Glutamatergic neuron (in vitro differentiated cells): ENCODE measurements at regions not wholly inside any gene's neighbourhood (a gene's known extent, or its start where the extent isn't known, plus 50 kb on each side); places are given as distances from the start of the nearest gene placed in this dataset.

ENCODE experiments used
- DNase-seq: peaks from one replicate; pipeline ENCODE4 v3.0.0; 2022
- H3K27ac Mint-ChIP-seq: one replicate; pipeline ENCODE4 v1.8.0; 2020; ENCODE audit warnings: mild to moderate bottlenecking, mixed read lengths, inconsistent platforms; ENCODE audit not compliant: unreplicated experiment
- H3K27me3 Mint-ChIP-seq: one replicate; pipeline ENCODE4 v1.8.0; 2020; ENCODE audit warnings: mild to moderate bottlenecking, moderate library complexity, mixed read lengths, inconsistent platforms; ENCODE audit not compliant: unreplicated experiment
- H3K36me3 Mint-ChIP-seq: one replicate; pipeline ENCODE4 v1.8.0; 2020; ENCODE audit warnings: mild to moderate bottlenecking, mixed read lengths, inconsistent platforms; ENCODE audit not compliant: unreplicated experiment
- H3K4me1 Mint-ChIP-seq: one replicate; pipeline ENCODE4 v1.8.0; 2020; ENCODE audit warnings: mild to moderate bottlenecking, low read depth, mixed read lengths, inconsistent platforms; ENCODE audit not compliant: unreplicated experiment
- H3K4me3 Mint-ChIP-seq: one replicate; pipeline ENCODE4 v1.8.0; 2020; ENCODE audit warnings: mild to moderate bottlenecking, mixed read lengths, inconsistent platforms; ENCODE audit not compliant: unreplicated experiment
- H3K9me3 Mint-ChIP-seq: one replicate; pipeline ENCODE4 v1.8.0; 2020; ENCODE audit warnings: mild to moderate bottlenecking, moderate library complexity, mixed read lengths, inconsistent platforms; ENCODE audit not compliant: unreplicated experiment
- CTCF ChIP-seq: fragments of 200-600 bp; sonication (generic); IDR thresholded peaks from one replicate; pipeline ENCODE4 v1.5.0; 2021; ENCODE audit not compliant: partially characterized antibody, unreplicated experiment

- Mint-ChIP-seq H3K27me3 (peaks cover 1% of the 10 kb centered on the region), H3K4me1 (peaks cover 2% of the 10 kb centered on the region), H3K9me3 (no peaks in the 10 kb centered on the region), H3K4me3 (no peak overlapping the region), H3K27ac (no peak overlapping the region), H3K36me3 (no peaks in the 10 kb centered on the region)
- no peak for DNase-seq
- TF ChIP-seq CTCF = no peak
These were observed 1736.9 kb upstream of the CELF4 start for GRCh38 chr18:39302481-39302880.

GRCh38 chr18:39299152-39299551 lies 1733.6 kb upstream of the CELF4 start:
- Mint-ChIP-seq H3K27ac (no peak overlapping the region), H3K4me1 (peaks cover 2% of the 10 kb centered on the region), H3K4me3 (no peak overlapping the region), H3K36me3 (no peaks in the 10 kb centered on the region), H3K27me3 (peaks cover 1% of the 10 kb centered on the region), H3K9me3 (no peaks in the 10 kb centered on the region)
- DNase-seq = peak; percentile 33
- no peak for TF ChIP-seq CTCF

GRCh38 chr18:39297225-39297624 lies 1731.6 kb upstream of the CELF4 start:
- TF ChIP-seq CTCF = no peak
- peaks cover 2% of the 10 kb centered on the region for H3K4me1 Mint-ChIP-seq
- no peak overlapping the region for H3K27ac Mint-ChIP-seq
- H3K27me3 Mint-ChIP-seq = peaks cover 1% of the 10 kb centered on the region
- H3K4me3 Mint-ChIP-seq = no peak overlapping the region
- no peaks in the 10 kb centered on the region for H3K36me3 Mint-ChIP-seq
- H3K9me3 Mint-ChIP-seq = no peaks in the 10 kb centered on the region
- no peak for DNase-seq

GRCh38 chr18:39296293-39296888 lies 1730.8 kb upstream of the CELF4 start:
- Mint-ChIP-seq H3K27me3 (peaks cover 1% of the 10 kb centered on the region), H3K4me3 (no peak overlapping the region), H3K27ac (no peak overlapping the region), H3K4me1 (peaks cover 2% of the 10 kb centered on the region), H3K36me3 (no peaks in the 10 kb centered on the region), H3K9me3 (no peaks in the 10 kb centered on the region)
- no peak for DNase-seq
- TF ChIP-seq CTCF = no peak

GRCh38 chr18:39276764-39277163 lies 1711.2 kb upstream of the CELF4 start:
- Mint-ChIP-seq H3K27me3 (no peaks in the 10 kb centered on the region), H3K4me3 (no peak overlapping the region), H3K27ac (no peak overlapping the region), H3K9me3 (no peaks in the 10 kb centered on the region), H3K36me3 (no peaks in the 10 kb centered on the region), H3K4me1 (no peaks in the 10 kb centered on the region)
- DNase-seq = no peak
- TF ChIP-seq CTCF = no peak
